HG03095 (cell line): ENCODE measurements at regions not wholly inside any gene's neighbourhood (a gene's known extent, or its start where the extent isn't known, plus 50 kb on each side); places are given as distances from the start of the nearest gene placed in this dataset.
"Not testable (repeated sequence)": the region's sequence is repeated elsewhere in the genome, so short reads cannot be mapped to it uniquely, and the experiment has no call there.

Experiments used
- ATAC-seq: cut with Tn5 transposase; IDR thresholded peaks from one replicate; pipeline ENCODE4 v1.9.1; 2021; ENCODE audit warnings: moderate library complexity; ENCODE audit not compliant: unreplicated experiment

GRCh38 chr12:124070394-124071074, 97.5 kb downstream of the ZNF664 start:
- ATAC-seq = not testable (repeated sequence)

GRCh38 chr12:124071075-124071443, 98.0 kb downstream of the ZNF664 start:
- ATAC-seq = no peak

- ATAC-seq = no peak
These were observed 100.5 kb downstream of the ZNF664 start for GRCh38 chr12:124073356-124074035.

GRCh38 chr12:124075841-124076240, 102.8 kb downstream of the ZNF664 start:
- ATAC-seq = no peak

- ATAC-seq = no peak
These were observed 104.7 kb downstream of the ZNF664 start for GRCh38 chr12:124077701-124078100.

GRCh38 chr12:124078800-124079199, 105.8 kb downstream of the ZNF664 start:
- no peak for ATAC-seq

DNA sequence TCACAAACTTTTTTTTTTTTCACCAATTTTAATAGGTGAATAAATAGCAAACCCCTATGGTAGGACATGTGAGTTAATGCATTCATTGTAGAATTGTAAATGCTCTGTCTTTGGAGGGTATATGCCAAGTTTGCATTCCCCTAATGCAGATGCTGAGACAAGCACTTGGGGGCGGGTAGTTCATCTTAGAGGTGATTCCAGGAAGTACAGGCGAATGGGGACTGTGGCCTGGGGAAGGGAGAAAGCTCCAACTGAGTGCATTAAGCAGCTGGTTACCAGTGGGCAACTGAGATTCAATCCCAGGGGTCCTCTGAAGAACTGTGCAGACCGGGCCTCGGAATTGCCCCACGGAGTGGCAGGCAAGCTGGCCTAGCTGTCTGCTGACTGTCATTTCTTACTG, 107.6 kb downstream of the ZNF664 start:
- no peak for ATAC-seq

DNA sequence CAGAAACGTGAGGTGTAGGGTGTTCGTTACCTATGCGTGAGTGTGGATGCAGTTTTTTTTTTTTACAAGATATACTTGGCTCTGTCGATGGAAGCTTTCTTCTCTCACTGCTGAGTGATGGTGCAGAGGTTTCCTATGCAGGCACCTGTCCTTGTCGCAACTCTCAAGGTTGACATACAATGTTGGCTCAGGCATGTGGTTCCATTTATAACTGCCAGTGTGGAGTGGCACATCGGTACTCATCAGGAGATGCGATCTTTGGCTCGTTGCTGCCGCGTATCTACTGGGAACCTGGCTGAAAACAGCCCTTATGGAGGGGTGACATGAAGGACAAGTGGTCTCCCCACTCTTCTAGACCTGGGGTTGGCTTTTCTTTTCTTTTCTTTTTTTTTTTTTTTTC, 109.0 kb downstream of the ZNF664 start:
- ATAC-seq = no peak

GRCh38 chr12:124082687-124083086, 109.7 kb downstream of the ZNF664 start:
- no peak for ATAC-seq

DNA sequence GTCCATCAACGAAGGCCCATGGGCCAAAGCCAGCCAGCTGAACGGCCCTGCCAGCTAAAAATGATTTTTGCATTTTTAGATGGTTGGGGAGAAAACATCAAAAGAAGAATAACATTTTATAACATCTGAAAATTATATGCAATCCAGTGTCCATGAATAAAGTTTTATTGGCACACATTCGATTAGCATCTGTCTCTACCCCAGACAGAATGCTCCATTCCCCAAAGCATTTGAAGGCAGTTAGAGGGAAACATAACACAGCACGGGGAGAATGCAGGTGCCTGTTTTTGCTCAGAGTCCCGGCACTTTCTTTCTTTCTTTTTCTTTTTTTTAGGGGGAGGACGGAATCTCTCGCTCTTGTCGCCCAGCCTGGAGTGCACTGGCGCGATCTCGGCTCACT, 110.7 kb downstream of the ZNF664 start:
- ATAC-seq = no peak

DNA sequence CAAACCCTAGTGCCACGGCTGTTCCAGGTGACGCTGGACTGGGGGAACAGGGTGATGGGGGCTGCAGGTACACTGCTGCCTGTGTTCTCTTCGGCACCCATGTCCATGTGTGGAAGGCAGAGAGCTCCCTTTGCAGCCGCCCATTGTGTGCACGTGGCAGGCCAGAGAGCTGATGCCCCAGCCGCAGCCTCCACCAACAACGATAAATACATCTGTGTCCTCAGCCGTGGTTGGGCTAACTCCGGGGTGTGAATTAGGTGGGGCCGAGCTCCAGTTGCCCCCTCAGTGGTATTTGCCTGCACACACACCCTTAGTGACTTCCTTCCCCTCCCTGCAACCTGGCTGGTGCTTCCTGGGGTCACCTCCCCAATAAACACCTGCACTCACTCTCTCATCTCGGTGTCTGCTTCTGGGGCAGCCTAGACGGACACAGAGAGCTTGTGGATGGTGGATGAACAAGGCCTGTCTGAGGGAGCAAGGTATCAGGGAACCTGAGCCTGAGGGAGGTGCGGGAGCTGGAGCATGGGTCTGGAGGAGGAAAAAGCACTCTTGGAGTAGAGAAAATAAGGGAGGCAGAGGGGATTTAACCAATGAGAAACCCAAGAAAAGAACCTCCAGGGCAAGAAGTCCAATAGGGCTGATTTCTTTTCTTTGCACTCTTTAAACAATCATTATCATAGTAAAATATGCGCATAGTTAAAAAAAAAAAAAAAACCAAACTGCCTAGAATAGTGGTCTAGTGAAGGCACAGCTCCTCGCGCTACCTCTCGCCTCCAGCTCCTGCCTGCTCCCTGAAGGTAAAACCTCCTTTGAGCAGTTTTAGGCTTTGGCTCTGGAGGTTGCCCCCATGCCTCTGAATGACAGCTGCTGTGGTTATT, 112.6 kb downstream of the ZNF664 start:
- no peak for ATAC-seq

DNA sequence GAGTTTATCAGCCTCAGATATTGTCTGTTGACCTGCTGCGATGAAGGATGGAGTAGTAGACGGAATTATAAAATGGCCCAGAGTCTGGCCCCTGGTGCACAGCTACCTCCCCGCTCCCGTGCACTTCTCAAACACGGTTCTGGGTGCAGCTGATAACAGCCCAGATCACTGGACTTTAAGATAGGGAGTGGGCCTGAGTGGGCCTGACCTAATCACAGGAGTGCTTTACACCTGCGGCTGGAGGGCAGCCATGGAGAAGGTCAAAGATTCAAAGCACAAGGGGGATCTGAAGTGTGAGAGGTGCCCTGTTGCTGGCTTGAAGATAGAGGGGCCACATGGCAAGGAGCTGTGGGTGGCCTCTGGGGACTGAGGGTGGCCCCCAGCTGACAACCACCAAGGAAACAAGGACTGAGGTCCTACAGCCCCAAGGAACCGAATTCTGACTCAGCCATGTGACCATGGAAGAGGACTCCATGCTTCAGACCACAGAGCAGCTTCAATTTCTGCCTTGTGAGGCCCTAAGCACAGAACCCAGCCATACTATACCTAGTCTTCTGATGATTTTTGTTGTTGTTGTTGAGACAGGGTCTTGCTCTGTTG, 113.4 kb downstream of the ZNF664 start:
- no peak for ATAC-seq

- ATAC-seq = no peak
These were observed 114.4 kb downstream of the ZNF664 start for GRCh38 chr12:124087266-124088051.

GRCh38 chr12:124088217-124088907, 115.3 kb downstream of the ZNF664 start:
- no peak for ATAC-seq

DNA sequence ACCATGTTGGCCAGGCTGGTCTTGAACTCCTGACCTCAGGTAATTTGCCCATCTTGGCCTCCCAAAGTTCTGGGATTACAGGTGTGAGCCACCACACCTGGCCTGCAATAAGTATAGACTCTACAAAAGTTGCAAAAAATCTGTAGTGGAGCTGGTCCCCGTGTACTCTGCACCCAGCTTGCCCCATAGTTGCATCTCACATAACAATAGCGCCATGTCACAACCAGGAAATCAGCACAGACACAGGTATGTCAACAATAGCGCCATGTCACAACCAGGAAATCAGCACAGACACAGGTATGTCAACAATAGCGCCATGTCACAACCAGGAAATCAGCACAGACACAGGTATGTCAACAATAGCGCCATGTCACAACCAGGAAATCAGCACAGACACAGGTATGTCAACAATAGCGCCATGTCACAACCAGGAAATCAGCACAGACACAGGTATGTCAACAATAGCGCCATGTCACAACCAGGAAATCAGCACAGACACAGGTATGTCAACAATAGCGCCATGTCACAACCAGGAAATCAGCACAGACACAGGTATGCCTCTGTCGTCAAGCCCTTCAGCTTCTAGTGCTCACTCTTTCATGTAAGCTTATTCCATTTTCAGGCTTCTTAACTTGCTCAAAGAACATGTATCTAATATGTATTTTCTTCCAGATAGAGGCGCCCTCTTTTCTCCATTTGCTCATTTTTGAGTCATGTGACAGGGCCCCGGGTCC, 116.3 kb downstream of the ZNF664 start:
- not testable (repeated sequence) for ATAC-seq

GRCh38 chr12:124091835-124092234, 118.8 kb downstream of the ZNF664 start:
- no peak for ATAC-seq

DNA sequence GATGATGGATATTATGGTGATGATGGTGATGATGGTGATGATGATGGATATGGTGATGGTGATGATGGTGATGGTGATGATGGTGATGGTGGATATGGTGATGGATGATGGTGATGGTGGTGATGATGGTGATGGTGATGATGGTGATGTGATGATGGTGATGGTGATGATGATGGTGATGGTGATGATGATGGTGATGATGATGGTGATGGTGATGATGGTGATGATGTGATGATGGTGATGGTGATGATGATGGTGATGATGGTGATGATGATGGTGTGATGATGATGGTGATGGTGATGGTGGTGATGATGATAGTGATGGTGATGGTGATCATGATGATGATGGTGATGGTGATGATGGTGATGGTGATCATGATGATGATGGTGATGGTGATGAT, 119.5 kb downstream of the ZNF664 start:
- not testable (repeated sequence) for ATAC-seq

DNA sequence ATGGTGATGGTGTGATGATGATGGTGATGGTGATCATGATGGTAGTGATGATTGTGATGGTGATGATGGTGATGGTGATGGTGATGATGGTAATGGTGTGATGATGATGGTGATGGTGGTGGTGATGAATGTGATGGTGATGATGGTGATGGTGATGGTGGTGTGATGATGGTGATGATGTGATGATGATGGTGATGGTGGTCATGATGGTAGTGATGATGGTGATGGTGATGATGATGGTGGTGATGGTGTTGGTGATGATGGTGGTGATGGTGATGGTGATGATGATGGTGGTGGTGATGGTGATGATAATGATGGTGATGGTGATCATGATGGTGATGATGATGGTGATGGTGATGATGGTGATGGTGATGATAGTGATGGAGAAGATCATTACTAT, 120.3 kb downstream of the ZNF664 start:
- no peak for ATAC-seq

DNA sequence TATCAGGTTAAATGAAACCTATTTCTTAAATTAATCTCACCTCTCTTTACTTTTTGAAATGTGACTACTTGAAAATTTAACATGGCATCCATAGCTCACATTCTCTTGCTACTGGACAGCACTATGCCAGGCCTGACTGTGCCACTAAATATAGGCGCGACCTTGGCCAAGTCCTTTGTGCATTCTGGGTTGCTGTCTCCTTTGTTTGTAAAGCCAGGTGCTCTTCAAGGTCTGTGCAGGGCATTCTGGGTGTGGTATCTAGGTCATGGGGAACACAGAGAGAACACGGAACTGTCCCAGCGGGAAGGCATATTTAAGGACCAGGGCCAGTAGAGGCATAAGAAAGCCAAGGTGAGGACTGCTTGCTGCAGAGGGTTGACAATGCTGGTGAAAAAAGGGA, 121.2 kb downstream of the ZNF664 start:
- no peak for ATAC-seq
